ENCODE measurements at regions not wholly inside any gene's neighbourhood (a gene's known extent, or its start where the extent isn't known, plus 50 kb on each side); places are given as distances from the start of the nearest gene placed in this dataset.

DNA sequence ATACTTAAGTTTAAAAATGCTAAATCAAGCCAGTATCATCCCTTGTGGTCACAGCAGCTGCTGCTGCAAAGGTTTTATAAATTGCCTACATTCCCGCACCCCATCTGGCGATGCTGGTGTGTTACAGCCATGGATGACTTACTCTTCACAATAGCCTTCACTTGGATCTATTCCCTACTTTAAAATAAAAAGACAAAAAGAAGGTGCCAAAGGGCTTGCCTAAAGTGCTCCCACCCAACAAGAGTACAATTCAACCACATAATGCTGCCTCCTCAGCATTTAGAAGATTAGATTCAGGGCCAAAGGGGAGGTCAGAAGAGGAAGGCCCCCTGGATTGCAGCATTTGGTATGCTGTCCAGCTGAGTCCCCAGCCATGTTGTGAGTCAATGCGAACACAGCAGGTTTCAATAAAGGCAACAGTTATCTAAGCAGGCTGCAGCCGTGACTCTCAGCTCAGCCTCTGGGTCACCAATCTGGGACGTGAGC lies 176.1 kb downstream of the DAD1 start:
- TF ChIP-seq CTCF (IDR thresholded peaks at IDR 0.05) (no peak), POLR2A (IDR thresholded peaks at IDR 0.05) (no peak)
